ENCODE measurements at regions not wholly inside any gene's neighbourhood (a gene's known extent, or its start where the extent isn't known, plus 50 kb on each side); places are given as distances from the start of the nearest gene placed in this dataset.

GRCh38 chr19:28472843-28473242 is 740.1 kb downstream of the UQCRFS1 start:
- Histone ChIP-seq H3K9me3 (ENCODE audit: low read depth, low read length, poor library complexity, severe bottlenecking) (peaks cover 16% of the 10 kb centered on the region), H3K4me1 (ENCODE audit: insufficient read depth, low read length, poor library complexity, severe bottlenecking) (no peaks in the 10 kb centered on the region), H3K27me3 (replicated peaks; ENCODE audit: insufficient read depth, low read depth, low read length, poor library complexity) (no peaks in the 10 kb centered on the region), H3K27ac (ENCODE audit: low read depth, low read length, poor library complexity, severe bottlenecking) (no peak overlapping the region), H3K4me3 (ENCODE audit: low read depth, low read length, poor library complexity, severe bottlenecking) (no peak overlapping the region), H3K36me3 (ENCODE audit: insufficient read depth, low read length, poor library complexity, severe bottlenecking) (no peaks in the 10 kb centered on the region)
- ChIA-PET POLR2A (ENCODE audit: low non-redundant PET) (no interaction called here), CTCF (no interaction called here)
- no peak for DNase-seq (ENCODE audit: low spot score)
- no peak for TF ChIP-seq EZH2 (IDR thresholded peaks at IDR 0.05; ENCODE audit: borderline replicate concordance, low read depth, low read length, poor library complexity, severe bottlenecking)
- TF ChIP-seq CTCF (conservative IDR thresholded peaks at IDR 0.05; ENCODE audit: low read depth, low read length) = no peak
- BruUV-seq (replicated peaks) = no TSS peak
- intact Hi-C loops (cut with micrococcal nuclease; ENCODE audit: unreplicated experiment) = no loop called here

GRCh38 chr19:28471731-28472510 is 741.0 kb downstream of the UQCRFS1 start:
- Histone ChIP-seq H3K9me3 (ENCODE audit: low read depth, low read length, poor library complexity, severe bottlenecking) (peaks cover 14% of the 10 kb centered on the region), H3K27ac (ENCODE audit: low read depth, low read length, poor library complexity, severe bottlenecking) (no peak overlapping the region), H3K27me3 (replicated peaks; ENCODE audit: insufficient read depth, low read depth, low read length, poor library complexity) (no peaks in the 10 kb centered on the region), H3K4me3 (ENCODE audit: low read depth, low read length, poor library complexity, severe bottlenecking) (no peak overlapping the region), H3K4me1 (ENCODE audit: insufficient read depth, low read length, poor library complexity, severe bottlenecking) (no peaks in the 10 kb centered on the region), H3K36me3 (ENCODE audit: insufficient read depth, low read length, poor library complexity, severe bottlenecking) (no peaks in the 10 kb centered on the region)
- ChIA-PET CTCF (no interaction called here), POLR2A (ENCODE audit: low non-redundant PET) (no interaction called here)
- intact Hi-C loops (cut with micrococcal nuclease; ENCODE audit: unreplicated experiment) = no loop called here
- no TSS peak for BruUV-seq (replicated peaks)
- TF ChIP-seq CTCF (conservative IDR thresholded peaks at IDR 0.05; ENCODE audit: low read depth, low read length) = no peak
- no peak for TF ChIP-seq EZH2 (IDR thresholded peaks at IDR 0.05; ENCODE audit: borderline replicate concordance, low read depth, low read length, poor library complexity, severe bottlenecking)
- DNase-seq (ENCODE audit: low spot score) = no peak

- Histone ChIP-seq H3K27me3 (replicated peaks; ENCODE audit: insufficient read depth, low read depth, low read length, poor library complexity) (no peaks in the 10 kb centered on the region), H3K9me3 (ENCODE audit: low read depth, low read length, poor library complexity, severe bottlenecking) (peaks cover 6% of the 10 kb centered on the region), H3K36me3 (ENCODE audit: insufficient read depth, low read length, poor library complexity, severe bottlenecking) (no peaks in the 10 kb centered on the region), H3K4me3 (ENCODE audit: low read depth, low read length, poor library complexity, severe bottlenecking) (no peak overlapping the region), H3K27ac (ENCODE audit: low read depth, low read length, poor library complexity, severe bottlenecking) (no peak overlapping the region), H3K4me1 (ENCODE audit: insufficient read depth, low read length, poor library complexity, severe bottlenecking) (no peaks in the 10 kb centered on the region)
- no TSS peak for BruUV-seq (replicated peaks)
- POLR2A ChIA-PET (ENCODE audit: low non-redundant PET) = no interaction called here
- TF ChIP-seq CTCF (conservative IDR thresholded peaks at IDR 0.05; ENCODE audit: low read depth, low read length) = no peak
- TF ChIP-seq EZH2 (IDR thresholded peaks at IDR 0.05; ENCODE audit: borderline replicate concordance, low read depth, low read length, poor library complexity, severe bottlenecking) = no peak
- intact Hi-C loops (cut with micrococcal nuclease; ENCODE audit: unreplicated experiment) = loop anchor here (5.0 kb wide), 1 partner anchor 243 kb away; no protein-coding TSS in a partner anchor
- CTCF ChIA-PET = no interaction called here
- DNase-seq (ENCODE audit: low spot score) = no peak
Observed at GRCh38 chr19:28469544-28469943, 743.4 kb downstream of the UQCRFS1 start.
